HG03432 (cell line): ENCODE measurements at regions not wholly inside any gene's neighbourhood (a gene's known extent, or its start where the extent isn't known, plus 50 kb on each side); places are given as distances from the start of the nearest gene placed in this dataset.

Experiments used
- ATAC-seq: cut with Tn5 transposase; IDR thresholded peaks from one replicate; pipeline ENCODE4 v1.9.1; 2021; ENCODE audit warnings: mild to moderate bottlenecking, moderate library complexity; ENCODE audit not compliant: unreplicated experiment

- no peak for ATAC-seq
Observed at GRCh38 chr4:44861756-44862155, 135.4 kb upstream of the GNPDA2 start.

GRCh38 chr4:44859477-44859876 is 133.1 kb upstream of the GNPDA2 start:
- no peak for ATAC-seq

- ATAC-seq, result no peak
Observed at GRCh38 chr4:44848466-44848865, 122.1 kb upstream of the GNPDA2 start.

GRCh38 chr4:44845993-44846392 is 119.6 kb upstream of the GNPDA2 start:
- ATAC-seq, result no peak

GRCh38 chr4:44845309-44845708 is 119.0 kb upstream of the GNPDA2 start:
- ATAC-seq, result no peak

- no peak for ATAC-seq
Observed at GRCh38 chr4:44842531-44842930, 116.2 kb upstream of the GNPDA2 start.

GRCh38 chr4:44817930-44818329 is 91.6 kb upstream of the GNPDA2 start:
- no peak for ATAC-seq

- ATAC-seq, result no peak
Observed at GRCh38 chr4:44806071-44806470, 79.7 kb upstream of the GNPDA2 start.

- ATAC-seq, result no peak
Observed at GRCh38 chr4:44804301-44804700, 77.9 kb upstream of the GNPDA2 start.

GRCh38 chr4:44801384-44801783 is 75.0 kb upstream of the GNPDA2 start:
- ATAC-seq, result no peak

GRCh38 chr4:44791831-44792230 is 65.5 kb upstream of the GNPDA2 start:
- no peak for ATAC-seq

- no peak for ATAC-seq
Observed at GRCh38 chr4:44777115-44777514, 50.8 kb upstream of the GNPDA2 start.
